Stimulated activated CD8-positive, alpha-beta memory T cell treated with anti-CD3 and anti-CD28 coated beads, Interleukin-12 subunit alpha, Interleukin-12 subunit beta, amount 100 ng/mL, for 24 hours (primary cell): ENCODE measurements at regions not wholly inside any gene's neighbourhood (a gene's known extent, or its start where the extent isn't known, plus 50 kb on each side); places are given as distances from the start of the nearest gene placed in this dataset.

Experiments
- DNase-seq: peaks from one replicate; pipeline ENCODE4 v3.0.0-alpha.2; 2020; ENCODE audit errors: extremely low read depth

DNA sequence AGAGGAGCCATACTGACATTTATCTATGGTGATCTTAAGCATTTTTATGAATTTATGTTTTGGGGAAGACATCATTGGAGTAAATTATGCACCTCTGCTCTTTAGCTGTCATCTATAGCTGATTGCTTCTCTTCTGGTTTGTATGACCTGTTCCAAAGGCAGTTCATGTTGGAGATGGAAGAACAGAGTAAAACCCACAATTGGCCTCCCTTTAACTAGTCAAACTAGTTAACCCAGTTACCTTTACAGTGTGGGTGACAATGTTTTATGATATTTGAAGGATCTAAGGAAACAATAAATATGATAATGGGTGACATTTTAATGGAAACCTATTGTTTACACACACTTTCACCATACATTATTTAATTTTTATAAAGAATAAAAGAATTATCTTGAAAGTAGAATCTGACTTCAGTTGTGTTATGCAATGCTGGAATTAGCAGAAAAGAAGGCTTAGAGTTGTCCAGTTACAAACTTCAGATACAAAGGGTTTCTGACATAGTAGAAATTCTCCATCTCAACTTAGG, 263.5 kb downstream of the NFKBIZ start:
- DNase-seq = no peak

DNA sequence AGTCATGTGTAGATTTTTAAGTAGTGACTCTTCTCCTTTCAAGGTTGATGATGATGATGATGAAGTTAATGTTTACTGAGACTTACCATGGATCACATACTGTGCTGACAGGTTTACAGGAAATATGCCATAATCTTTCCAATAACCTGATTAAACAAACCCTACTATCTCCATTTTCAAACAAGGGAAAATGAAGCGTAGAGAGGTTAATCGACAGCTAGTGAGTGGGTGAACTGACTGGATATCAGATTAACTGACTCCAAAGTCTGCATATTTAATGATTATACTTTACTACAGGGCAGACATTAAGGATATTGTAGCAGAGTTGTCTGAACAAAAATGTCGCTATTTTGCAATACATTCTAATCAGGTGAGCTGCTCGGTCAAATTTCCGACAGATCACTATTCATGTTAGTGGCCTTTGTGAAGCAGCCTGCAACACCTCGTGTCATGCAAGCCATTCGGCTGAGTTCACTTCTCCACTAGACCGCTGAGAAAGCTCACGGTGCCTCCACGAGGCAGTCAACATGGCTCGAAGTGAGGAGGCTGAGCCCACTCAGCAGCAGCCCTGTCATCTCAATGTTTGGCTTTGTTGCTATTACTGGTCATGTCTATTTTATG, 264.2 kb downstream of the NFKBIZ start:
- DNase-seq = no peak

DNA sequence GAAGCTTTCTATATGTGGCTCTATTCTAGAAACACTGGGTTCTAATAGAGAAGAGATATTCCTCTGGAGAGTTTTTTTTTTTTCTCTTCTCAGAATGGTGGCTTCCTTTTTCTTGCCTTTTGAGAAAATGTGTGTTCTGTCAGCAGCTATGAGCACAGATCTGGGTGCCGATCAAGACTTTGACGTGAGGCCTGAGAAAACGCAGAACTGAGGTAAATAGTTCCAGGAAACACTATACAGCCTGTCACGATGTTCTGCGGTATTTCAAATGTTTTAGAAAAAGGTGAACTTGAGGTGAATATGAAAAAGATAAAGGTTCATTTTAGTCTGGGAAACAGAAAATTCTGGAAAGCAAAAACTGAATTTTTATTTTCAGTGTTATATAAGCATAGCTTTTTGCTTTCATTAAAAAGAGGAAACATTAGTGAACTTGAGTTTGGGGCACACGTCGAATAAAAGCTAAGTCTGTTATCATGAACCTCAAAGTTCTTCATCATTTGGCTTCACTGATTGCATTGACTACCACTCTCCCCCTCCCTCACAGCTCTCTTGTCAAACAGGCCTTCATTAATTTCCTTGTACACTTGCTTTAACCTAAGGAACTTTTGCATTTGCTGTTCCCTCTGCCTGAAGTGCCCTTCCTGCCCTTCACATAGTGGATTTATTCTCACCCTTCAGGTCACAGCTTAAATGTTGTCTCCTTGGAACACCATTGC, 265.1 kb downstream of the NFKBIZ start:
- no peak for DNase-seq

DNA sequence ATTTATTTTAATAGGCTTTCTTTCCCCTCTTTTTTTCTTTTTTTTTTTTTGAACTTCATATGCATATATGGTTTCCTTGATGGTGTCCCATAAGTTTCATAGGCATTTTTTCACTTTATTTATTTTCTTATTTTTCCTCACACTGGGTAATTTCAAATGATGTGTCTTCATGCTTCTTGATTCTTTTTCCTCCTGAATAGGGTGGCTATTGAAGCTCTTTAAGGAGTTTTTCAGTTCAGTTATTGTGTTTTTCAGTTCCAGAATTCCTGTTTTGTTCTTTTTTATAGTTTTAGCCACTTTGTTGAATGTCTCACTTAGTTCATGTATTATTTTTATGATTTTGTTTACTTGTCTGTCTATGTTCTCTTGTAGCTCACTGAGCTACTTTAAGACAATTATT, 273.2 kb downstream of the NFKBIZ start:
- DNase-seq = no peak

DNA sequence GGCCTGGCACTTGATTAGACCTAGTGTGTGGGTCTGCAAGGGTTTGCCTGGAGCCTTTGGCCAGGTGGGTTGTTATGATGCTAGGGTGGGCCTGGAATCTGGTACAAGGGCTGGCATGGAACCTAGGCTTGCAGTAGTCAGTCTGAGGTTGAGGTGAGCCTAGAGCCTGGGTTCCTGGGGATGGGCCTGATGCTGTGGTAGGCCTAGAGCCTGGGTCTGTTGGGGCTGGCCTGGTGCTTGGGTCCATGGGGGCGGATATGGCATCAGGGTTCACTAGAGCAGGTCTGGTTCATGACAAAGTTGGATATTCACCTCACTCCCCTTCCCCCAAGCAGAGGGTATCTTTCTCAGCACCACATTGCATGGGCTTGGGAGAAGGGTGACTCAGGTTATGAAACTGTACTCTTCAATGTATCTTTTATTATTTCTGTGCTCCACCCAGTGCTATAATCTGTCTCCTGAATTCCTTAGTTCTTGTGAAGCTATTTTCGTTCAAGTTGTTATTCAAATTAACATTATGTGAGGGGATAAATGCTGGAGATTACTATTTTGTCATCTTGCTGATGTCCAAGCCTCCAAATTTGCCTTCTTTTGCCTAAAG, 274.4 kb downstream of the NFKBIZ start:
- DNase-seq = no peak

DNA sequence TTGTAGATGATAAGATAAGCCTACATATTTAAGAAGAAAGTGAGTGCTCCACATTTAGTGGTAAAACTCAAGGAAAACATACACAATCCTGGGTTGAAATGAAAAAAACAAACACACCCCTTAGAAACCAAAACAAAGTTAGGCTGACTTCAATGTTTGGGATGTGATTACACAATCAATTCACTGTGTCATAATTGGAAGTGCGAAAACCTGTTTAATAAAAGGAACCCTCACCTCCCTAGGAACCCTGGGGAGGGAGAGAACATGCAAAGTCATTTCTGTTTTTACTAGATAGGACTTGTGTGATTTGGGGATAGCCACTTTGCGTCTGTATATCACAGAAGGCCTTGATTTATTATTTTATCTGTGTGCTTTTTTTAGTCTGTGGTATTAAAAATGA, 275.0 kb downstream of the NFKBIZ start:
- DNase-seq = no peak

DNA sequence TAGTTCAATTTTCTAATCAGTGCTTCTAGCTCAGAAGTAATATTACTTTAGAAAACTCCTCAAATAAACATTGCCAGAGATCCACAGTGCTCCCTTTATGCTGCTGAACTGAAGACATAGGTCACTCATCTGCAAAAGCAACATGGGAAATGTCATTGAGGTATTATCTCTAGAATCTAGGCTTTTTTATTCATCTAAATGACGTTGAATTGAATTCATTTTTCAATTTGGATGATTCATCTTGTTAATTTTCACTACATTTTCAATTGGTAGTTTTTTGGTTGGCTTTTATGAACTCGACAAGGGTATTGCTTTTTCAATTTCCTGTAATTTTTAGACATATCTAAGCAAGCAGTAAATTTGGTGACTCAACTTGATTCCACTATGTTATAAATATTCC, 275.4 kb downstream of the NFKBIZ start:
- no peak for DNase-seq

DNA sequence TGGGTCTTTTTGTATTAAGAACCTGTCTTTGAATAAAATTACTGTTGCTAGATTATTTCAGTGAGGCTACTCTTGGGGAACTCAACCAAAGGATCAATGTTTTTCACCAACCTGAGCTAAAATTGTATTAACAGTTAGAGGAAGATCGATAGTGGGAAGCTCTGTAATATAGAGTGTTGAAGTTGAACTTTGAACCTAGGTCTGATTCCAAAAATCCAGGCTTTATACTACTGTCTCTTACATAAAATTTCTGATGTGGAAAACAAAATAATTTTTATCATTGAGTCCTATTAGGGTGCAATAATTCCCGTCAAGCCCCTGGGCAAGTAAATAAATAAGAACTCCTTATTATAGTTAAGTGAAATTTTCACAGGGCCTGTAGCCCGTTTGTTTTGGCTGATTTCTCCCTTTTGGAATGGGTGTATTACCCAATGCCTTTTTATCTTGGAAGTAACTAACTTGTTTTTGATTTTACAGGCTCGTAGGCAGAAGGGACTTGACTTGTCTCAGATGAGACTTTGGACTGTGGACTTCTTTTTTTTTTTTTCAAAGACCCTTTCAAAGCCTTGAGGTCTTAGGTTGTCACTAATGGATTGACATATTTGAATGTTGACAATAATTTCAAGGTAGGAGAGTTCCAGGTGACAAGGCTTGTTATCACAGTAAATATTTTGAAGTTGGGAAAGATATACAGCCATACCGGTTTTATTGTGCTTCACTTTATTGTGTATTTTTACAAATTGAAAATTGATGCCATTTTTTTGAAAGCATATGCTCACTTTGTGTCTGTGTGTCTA, 276.1 kb downstream of the NFKBIZ start:
- DNase-seq = no peak

DNA sequence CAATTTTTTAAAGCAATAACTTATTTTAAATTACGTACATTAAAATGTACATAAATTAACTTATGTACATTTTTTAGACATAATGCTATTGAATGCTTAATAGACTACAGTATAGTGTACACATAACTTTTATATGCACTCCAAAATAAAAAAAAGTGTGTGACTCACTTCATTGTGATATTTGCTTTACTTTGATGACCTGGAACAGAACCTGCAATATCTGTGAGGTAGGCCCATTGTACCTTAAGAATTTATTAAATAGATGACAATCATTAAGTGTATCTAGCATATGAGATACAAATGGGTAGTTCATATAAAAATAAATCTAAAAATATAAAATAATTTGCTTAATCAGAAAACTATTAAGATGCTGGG, 276.7 kb downstream of the NFKBIZ start:
- DNase-seq = no peak

DNA sequence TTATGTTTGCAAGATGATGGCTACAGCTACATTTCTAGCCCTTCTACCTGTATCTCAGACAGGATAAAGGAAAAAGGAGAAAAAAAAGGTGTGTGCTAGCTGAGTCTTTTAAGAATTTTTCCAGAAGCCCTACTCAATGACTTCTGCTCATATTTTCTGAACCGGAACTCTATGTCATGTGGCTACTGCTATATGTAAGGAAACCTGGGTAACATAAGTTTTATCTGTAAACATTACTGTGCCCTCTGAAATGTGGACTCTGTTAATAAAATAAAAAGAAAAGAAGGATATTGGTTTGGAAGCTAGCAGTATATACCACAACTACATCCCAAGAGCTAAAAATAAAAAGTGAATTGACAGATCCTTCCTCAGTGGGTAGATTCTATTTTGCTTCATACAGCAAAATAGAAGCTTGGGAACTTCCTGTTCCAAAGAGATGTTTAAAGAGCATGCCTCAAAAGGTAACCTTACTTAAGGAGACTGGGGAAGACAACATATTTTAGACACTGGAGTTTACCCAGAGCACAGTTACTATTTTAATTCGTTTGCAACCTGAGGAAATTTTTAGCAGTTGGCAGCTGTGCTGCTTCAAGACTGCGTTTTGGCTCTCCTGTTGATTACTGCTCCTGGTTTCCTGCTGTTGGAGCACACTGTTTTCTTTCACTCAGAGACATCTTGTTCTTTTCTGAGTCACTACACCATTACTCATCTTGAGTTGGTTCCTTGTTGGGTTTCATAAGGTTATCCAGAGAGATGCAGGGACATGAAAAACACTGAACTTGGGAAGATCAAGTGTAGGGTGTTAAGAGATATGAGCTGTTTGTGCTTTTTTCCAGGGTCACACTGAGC, 280.7 kb downstream of the NFKBIZ start:
- DNase-seq = no peak

DNA sequence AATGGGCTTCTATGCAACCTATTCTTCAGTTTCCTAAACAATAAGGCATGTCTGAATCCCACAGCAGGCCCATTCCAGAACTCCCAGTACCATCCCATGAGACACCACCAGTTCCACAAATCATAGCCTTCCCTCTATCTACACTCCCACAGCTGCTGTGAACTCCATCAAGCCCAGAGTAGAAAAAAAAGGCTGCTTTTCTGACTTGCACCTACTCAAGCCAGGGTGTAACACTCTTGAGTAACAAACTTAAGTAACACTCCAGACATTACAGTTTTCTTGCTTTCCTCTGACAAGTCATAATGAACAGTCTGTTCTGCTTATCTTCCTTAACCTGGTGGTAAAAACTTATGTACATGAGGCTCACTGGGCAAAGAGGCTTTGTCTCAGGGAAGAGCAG, 283.1 kb downstream of the NFKBIZ start:
- DNase-seq = no peak

DNA sequence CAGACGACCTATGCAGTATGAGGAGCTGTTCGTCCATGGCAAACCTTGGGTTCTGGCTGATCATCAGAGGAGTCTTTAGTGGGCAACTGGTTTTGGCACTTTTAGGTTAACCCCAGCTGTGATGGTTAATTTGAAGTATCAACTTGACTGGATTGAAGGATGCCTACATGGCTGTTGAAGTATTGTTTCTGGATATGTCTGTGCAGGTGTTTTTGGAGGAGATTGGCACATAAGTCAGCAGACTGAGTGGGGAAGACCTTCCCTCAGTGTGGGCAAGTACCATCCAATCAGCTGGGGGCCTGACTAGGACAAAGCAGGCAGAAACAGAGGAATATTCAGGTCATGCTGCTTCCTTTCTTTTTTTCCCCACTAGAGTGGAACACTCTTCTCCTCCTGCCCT, 284.1 kb downstream of the NFKBIZ start:
- no peak for DNase-seq

DNA sequence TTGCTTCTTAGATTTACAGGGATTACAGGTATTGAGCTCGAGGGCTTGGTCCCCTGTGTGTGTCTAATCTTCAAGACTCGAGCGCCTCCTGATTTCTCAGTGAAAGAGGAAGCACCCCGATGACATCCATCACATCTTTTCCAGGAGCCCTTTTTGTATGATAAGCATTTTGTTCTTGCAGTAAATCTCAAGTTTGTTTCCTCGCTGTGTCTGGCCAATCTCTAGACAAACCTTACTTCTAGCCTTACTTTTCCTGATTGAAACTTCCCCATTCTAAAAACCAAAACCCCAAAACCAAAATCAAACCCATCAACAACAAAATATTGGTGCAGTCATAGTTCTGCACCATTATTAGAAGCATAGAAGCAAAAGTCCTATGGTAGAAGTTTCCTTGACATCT, 286.0 kb downstream of the NFKBIZ start:
- DNase-seq = no peak

DNA sequence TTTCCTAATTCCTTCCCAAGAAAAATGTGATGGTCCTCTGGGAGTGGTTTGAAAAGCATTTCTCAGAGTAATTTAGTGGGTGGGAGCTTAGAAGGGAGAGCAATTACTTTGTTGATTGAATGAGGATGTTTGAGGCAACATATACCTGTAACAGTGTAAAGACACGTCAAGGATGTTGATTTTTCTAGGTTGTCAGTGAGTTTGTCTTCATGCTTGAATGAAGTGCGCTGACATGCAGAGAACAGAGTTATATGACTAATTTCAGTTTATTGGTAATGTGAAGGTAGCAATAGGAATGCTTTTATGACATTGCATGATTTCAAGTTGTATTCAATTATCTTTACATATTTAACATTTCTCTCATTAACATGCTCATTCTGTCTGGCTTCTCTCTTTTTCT, 286.9 kb downstream of the NFKBIZ start:
- no peak for DNase-seq

DNA sequence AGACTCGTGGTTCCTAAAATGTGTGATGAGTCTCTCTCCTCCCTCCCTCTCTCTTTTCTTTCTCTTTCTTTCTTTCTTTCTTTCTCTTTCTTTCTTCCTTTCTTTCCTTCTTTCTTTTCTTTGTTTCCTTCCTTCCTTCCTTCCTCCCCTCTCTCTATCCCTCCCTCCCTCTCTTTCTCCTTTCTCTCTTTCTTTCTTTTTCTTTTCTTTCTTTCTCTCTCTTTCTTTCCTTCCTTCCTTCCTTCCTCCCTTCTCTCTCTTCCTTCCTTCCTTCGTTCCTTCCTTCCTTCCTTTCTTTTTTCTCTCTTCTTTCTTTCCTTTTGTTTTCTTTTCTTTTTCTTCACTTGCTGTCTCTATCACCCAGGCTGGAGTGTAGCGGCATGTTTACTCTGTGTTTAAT, 290.8 kb downstream of the NFKBIZ start:
- DNase-seq = no peak

DNA sequence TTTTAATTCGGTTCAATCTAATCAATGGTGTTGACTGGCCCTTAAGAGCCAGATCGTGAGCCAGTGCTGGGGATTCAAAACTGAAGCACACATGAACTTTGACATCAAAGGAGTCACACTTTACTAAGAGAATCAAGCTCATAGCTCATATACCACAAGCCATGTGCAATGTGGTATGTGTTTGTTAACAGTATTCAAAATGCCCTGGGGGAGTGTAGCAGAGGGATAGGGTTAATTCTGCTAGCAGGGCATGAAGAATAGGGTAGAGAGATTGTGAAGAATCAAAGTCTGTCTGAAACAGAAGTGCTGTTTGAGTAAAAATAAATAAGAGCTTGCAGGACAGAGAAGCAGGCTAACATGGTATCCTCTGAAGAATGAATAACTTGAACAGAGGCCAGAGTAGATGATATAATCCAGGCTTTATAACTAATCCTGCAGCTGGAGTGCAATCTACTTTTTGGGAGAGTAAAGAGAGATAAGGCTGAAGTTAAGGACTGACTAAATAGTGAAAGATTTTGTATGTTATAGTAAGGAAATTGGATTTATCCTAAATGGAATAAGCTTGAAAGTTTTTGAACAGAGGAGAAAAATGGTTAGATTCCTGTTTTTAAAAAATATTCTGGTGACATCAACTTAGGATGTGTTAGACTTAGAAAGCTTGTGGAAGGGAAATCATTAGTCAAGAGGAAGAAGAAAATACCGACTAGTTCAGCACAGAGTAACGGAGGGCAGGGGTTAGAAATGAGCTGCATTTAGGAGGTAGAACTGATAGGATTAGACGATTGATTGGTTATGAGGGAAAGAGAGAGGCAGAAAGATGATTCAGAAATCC, 292.0 kb downstream of the NFKBIZ start:
- no peak for DNase-seq

DNA sequence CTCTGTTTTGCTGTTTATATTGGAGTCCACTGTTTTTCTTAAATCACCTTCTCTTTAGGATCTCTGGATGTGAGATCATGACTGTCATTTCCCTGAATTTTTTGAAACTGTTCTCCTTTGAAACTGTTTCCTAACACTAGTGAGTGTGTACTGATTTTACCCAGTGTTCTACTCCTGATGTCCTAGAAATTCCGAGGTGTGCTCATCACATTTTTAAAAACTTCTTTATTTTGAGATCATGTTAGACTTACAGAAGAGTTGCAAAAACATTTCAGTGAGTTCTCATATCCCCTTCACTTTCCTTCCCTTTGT, 292.6 kb downstream of the NFKBIZ start:
- DNase-seq = no peak

DNA sequence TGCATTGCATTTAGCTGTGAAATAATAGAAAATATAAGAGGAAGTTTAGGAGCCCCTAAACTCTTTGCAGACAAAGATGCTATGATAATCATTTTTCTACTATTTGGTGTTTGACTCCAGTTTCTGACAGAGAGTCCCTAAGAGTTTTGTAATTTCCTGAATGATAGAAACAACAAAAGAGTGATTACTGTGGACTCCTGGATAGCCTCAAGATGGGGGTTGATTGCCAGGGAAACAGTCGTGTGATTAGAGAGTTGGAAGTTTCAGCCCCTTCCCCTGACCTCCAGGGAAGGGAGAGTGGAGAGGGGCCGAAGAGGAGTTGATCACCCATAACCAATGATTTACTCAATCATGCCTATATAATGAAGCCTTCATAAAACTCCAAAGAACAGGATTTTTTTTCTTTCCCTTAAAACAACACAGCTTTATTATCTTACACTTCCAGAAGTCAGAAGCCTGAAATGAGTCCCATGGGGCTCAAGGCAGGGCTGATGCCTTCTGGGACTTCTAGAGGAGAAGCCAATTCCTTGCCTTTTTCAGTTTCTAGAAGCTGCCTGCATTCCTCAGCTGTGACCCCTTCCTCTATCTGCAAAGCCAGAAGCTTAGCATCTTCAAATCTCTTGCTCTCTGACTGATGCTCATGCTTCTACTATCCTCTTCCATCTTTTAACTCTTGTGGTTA, 292.3 kb upstream of the ZPLD1 start:
- no peak for DNase-seq

DNA sequence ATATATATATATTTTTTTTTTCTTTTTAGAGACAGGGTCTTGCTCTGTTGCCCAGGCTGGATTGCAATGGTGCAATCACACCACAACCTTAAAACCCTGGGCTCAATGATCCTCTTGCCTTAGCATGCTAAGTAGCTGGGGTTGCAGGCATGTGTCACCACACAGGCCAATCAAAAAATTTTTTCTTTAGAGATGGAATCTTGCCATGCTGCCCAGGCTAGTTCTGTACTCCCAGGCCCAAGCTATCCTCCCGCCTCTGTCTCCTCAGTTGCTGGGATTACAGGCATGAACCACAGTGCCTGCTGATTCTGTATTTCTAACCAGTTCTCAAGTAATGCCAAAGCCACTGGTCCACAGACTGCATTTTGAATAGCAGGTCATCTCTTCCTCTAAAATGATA, 291.3 kb upstream of the ZPLD1 start:
- DNase-seq = no peak

DNA sequence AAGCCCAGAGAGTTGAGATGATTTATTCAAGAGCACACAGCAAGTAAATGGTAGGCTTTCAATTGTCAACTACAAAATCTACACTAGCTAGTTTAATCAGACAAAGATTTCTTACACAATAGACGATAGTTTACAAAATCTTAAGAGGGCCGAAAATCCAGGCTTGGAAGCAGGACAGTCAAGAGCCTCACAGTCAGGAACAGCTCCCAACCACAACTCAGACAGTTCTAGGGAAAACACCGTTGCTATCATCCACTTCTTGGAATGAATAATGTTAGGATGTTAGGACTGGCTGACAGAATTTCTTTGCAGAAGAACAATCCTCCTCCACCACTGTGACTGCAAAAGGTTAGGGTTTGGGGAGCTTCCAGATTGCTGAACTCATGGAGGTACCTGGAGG, 290.8 kb upstream of the ZPLD1 start:
- DNase-seq = no peak
